ENCODE measurements at regions not wholly inside any gene's neighbourhood (a gene's known extent, or its start where the extent isn't known, plus 50 kb on each side); places are given as distances from the start of the nearest gene placed in this dataset.

GRCh38 chr6:116996842-116997241 lies 119.8 kb downstream of the RFX6 start:
- in situ Hi-C loops (cut with HindIII; ENCODE audit: extremely low pct_ligation_motif_present, low pct_unique_long_range_greater_than_20kb), result no loop called here
- H4K20me1 ChIP-seq (ENCODE audit: insufficient read depth, low read length), result no peaks in the 10 kb centered on the region
- peaks cover 7% of the 10 kb centered on the region; the same call in 1 of the 2 replicates for H3K9me3 ChIP-seq (ENCODE audit: low read length)
- WGBS (ENCODE audit: low lambda C conversion rate), result 0% methylated on average over 5 of the region's 5 CpGs
- no peaks in the 10 kb centered on the region for H3K79me2 ChIP-seq (ENCODE audit: insufficient read depth, low read length)
- no peaks in the 10 kb centered on the region for H3K4me1 ChIP-seq (ENCODE audit: insufficient read depth, low read length)
- no peaks in the 10 kb centered on the region for H3K27me3 ChIP-seq (ENCODE audit: control insufficient read depth in 1 of 2, insufficient read depth in 2 of 2, low read length in 2 of 2)
- H3K36me3 ChIP-seq (replicated peaks in 1 of 2; ENCODE audit: control insufficient read depth in 1 of 2, insufficient read depth in 2 of 2, low read length in 2 of 2), result no peaks in the 10 kb centered on the region
- FAIRE-seq (no peak), DNase-seq (ENCODE audit: low spot score) (no peak), ATAC-seq (no peak)
- H3K4me3 ChIP-seq (replicated peaks in 1 of 3; ENCODE audit: insufficient read depth in 1 of 3, low read depth in 2 of 3, low read length in 3 of 3), result no peak overlapping the region
- H3K4me2 ChIP-seq (ENCODE audit: low read depth, low read length), result no peak overlapping the region
- CTCF ChIA-PET (ENCODE audit: low intra/inter-chr PET ratio, low total read pairs), result no interaction called here
- BruUV-seq (replicated peaks), result no TSS peak
- intact Hi-C loops (cut with micrococcal nuclease; ENCODE audit: unreplicated experiment), result no loop called here
- no peak overlapping the region for H3K9ac ChIP-seq (ENCODE audit: insufficient read depth, low read depth, low read length)
- H2AFZ ChIP-seq (ENCODE audit: low read length), result no peak overlapping the region
- POLR2A ChIA-PET, result no interaction called here
- no peak overlapping the region for H3K27ac ChIP-seq (ENCODE audit: extremely low read length, insufficient read depth, low read length)
- TF ChIP-seq ZSCAN12 (CRISPR knock-in tag; IDR thresholded peaks at IDR 0.05) (no peak), ZNF709 (CRISPR knock-in tag; IDR thresholded peaks at IDR 0.05) (no peak), ZNF383 (CRISPR knock-in tag; IDR thresholded peaks at IDR 0.05; ENCODE audit: borderline replicate concordance) (no peak), RXRB (CRISPR knock-in tag; IDR thresholded peaks at IDR 0.05; ENCODE audit: borderline replicate concordance) (no peak), EP300 (IDR thresholded peaks at IDR 0.05; ENCODE audit: low read depth in 2 of 2, low read length in 2 of 2) (no peak), EP300 (CRISPR knock-in tag; IDR thresholded peaks at IDR 0.05; ENCODE audit: borderline replicate concordance) (no peak), STAT5B (CRISPR knock-in tag; IDR thresholded peaks at IDR 0.05) (no peak), ZNF782 (CRISPR knock-in tag; IDR thresholded peaks at IDR 0.05; ENCODE audit: borderline replicate concordance) (no peak), ZNF547 (CRISPR knock-in tag; IDR thresholded peaks at IDR 0.05) (no peak), MLXIP (CRISPR knock-in tag; IDR thresholded peaks at IDR 0.05; ENCODE audit: borderline replicate concordance) (no peak), HCFC1 (IDR thresholded peaks at IDR 0.05; ENCODE audit: low read depth, low read length) (no peak), ZNF777 (CRISPR knock-in tag; IDR thresholded peaks at IDR 0.05) (no peak), HNRNPK (IDR thresholded peaks at IDR 0.05; ENCODE audit: low read depth, low read length, poor library complexity, severe bottlenecking) (no peak), TBP (CRISPR knock-in tag; IDR thresholded peaks at IDR 0.05) (no peak), MAZ (IDR thresholded peaks at IDR 0.05; ENCODE audit: borderline replicate concordance, low read depth, low read length) (no peak), MAZ (CRISPR knock-in tag; IDR thresholded peaks at IDR 0.05; ENCODE audit: low read depth) (no peak), ZC3H13 (CRISPR knock-in tag; IDR thresholded peaks at IDR 0.05) (no peak), E2F5 (CRISPR knock-in tag; conservative IDR thresholded peaks at IDR 0.05) (no peak)
- TF ChIP-seq, protein P1, sequence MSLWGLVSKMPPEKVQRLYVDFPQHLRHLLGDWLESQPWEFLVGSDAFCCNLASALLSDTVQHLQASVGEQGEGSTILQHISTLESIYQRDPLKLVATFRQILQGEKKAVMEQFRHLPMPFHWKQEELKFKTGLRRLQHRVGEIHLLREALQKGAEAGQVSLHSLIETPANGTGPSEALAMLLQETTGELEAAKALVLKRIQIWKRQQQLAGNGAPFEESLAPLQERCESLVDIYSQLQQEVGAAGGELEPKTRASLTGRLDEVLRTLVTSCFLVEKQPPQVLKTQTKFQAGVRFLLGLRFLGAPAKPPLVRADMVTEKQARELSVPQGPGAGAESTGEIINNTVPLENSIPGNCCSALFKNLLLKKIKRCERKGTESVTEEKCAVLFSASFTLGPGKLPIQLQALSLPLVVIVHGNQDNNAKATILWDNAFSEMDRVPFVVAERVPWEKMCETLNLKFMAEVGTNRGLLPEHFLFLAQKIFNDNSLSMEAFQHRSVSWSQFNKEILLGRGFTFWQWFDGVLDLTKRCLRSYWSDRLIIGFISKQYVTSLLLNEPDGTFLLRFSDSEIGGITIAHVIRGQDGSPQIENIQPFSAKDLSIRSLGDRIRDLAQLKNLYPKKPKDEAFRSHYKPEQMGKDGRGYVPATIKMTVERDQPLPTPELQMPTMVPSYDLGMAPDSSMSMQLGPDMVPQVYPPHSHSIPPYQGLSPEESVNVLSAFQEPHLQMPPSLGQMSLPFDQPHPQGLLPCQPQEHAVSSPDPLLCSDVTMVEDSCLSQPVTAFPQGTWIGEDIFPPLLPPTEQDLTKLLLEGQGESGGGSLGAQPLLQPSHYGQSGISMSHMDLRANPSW (CRISPR knock-in tag; IDR thresholded peaks at IDR 0.05; ENCODE audit: borderline replicate concordance), result no peak
- TF ChIP-seq, protein P2, sequence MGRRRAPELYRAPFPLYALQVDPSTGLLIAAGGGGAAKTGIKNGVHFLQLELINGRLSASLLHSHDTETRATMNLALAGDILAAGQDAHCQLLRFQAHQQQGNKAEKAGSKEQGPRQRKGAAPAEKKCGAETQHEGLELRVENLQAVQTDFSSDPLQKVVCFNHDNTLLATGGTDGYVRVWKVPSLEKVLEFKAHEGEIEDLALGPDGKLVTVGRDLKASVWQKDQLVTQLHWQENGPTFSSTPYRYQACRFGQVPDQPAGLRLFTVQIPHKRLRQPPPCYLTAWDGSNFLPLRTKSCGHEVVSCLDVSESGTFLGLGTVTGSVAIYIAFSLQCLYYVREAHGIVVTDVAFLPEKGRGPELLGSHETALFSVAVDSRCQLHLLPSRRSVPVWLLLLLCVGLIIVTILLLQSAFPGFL (CRISPR knock-in tag; IDR thresholded peaks at IDR 0.05), result no peak

Data from HepG2 (cell line).